Sigmoid colon (tissue), 6 donors: ENCODE measurements at regions not wholly inside any gene's neighbourhood (a gene's known extent, or its start where the extent isn't known, plus 50 kb on each side); places are given as distances from the start of the nearest gene placed in this dataset.

Experiments
- DNase-seq: peaks from one replicate; pipeline ENCODE4 v3.0.0-alpha.2; 2019
- H3K27ac ChIP-seq, 4 donors: fragments of 200-600 bp; sonication (generic); one replicate each; pipeline ENCODE4 v1.5.1; 2016 to 2019; ENCODE audit warnings: mild to moderate bottlenecking in 1 of 4
- H3K27me3 ChIP-seq, 3 donors: fragments of 200-600 bp; sonication (generic); one replicate each; pipeline ENCODE4 v1.5.1; 2019; ENCODE audit warnings: mild to moderate bottlenecking in 1 of 3
- H3K36me3 ChIP-seq, 4 donors: fragments of 200-600 bp; sonication (generic); one replicate each; pipeline ENCODE4 v1.5.1; 2016 to 2019
- H3K4me1 ChIP-seq, 4 donors: fragments of 200-600 bp; sonication (generic); one replicate each; pipeline ENCODE4 v1.5.1; 2017 to 2019
- H3K4me3 ChIP-seq, 4 donors: fragments of 200-600 bp; sonication (generic); one replicate each; pipeline ENCODE4 v1.5.1; 2017 to 2019; ENCODE audit warnings: mild to moderate bottlenecking in 2 of 4, moderate library complexity in 1 of 4
- H3K9me3 ChIP-seq, 4 donors: fragments of 200-600 bp in 3 of 4; sonication (generic) in 3 of 4; one replicate each; pipeline versions ENCODE4 v1.5.1 to v1.6.1; 2013 to 2019
- EP300 ChIP-seq, 4 donors: sonication (generic); formaldehyde crosslinking; IDR thresholded peaks; one replicate each; pipeline ENCODE4 v1.6.1; 2017; ENCODE audit warnings: antibody characterized with exemption in 4 of 4
- POLR2A ChIP-seq, 2 donors: fragments of 450-650 bp; IDR thresholded peaks; one replicate each; pipeline ENCODE4 v1.6.1; 2016; ENCODE audit warnings: antibody characterized with exemption in 2 of 2, mild to moderate bottlenecking in 2 of 2, moderate library complexity in 2 of 2
- POLR2AphosphoS5 ChIP-seq, 4 donors: sonication (generic); formaldehyde crosslinking; IDR thresholded peaks; one replicate each; pipeline ENCODE4 v1.6.1; 2017; ENCODE audit warnings: antibody characterized with exemption in 4 of 4
- whole genome bisulfite sequencing, 2 donors: extraction: QIAGEN DNeasy Blood & Tissue Kit; methylation state at CpG; one replicate each; pipeline ENCODE4 v1.1.7; 2013; 5-methylcytosine and 5-hydroxymethylcytosine counted together
- intact Hi-C: fragments of 100-400 bp; cut with DNase I; formaldehyde crosslinking; loops from one replicate; pipeline ENCODE4 v1.15.1; 2023
- TF ChIP-seq, protein P1 (sequence below), 4 experiments: fragments of 450-650 bp in 3 of 4; fragments of 200-600 bp in 1 of 4; IDR thresholded peaks; one replicate each; pipeline ENCODE4 v1.5.1; 2016 to 2019; ENCODE audit warnings: antibody characterized with exemption in 4 of 4, mild to moderate bottlenecking in 3 of 4, moderate library complexity in 2 of 4
- donor health status: healthy with polysubstance abuse.
- donor health status: healthy.

DNA sequence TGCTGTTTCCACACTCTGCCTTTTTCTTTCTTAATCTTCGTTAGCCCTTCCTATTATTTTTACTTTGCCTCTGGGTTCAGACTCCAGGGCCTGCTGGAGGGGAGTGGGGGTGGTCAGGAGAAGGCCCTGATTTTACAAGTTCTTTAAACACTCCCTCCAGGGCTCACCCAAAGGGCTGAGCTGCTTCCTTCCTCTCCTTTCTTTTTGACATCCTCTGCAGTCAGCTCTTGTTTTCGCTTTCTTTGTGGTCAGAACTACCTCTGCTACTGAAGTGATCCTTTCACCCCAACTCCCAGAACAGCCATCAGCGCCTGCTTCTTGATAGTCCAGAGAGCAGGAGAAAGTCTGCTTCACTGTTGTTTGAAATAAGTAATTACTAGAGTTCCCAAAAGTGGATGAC lies 925.7 kb downstream of the EPHA4 start:
- intact Hi-C loops: no loop called here
- no peak overlapping the region for H3K4me3 ChIP-seq
- no peaks in the 10 kb centered on the region for H3K27me3 ChIP-seq
- H3K4me1 ChIP-seq: no peaks in the 10 kb centered on the region
- H3K36me3 ChIP-seq: no peaks in the 10 kb centered on the region
- no peaks in the 10 kb centered on the region for H3K9me3 ChIP-seq
- no peak for DNase-seq
- no peak overlapping the region for H3K27ac ChIP-seq
- 58 to 87% methylated on average over 3 of the region's 3 CpGs for WGBS, 2 donors
- TF ChIP-seq POLR2A (IDR thresholded peaks at IDR 0.05): no peak
- no peak for TF ChIP-seq POLR2AphosphoS5 (IDR thresholded peaks at IDR 0.05)
- TF ChIP-seq, protein P1, sequence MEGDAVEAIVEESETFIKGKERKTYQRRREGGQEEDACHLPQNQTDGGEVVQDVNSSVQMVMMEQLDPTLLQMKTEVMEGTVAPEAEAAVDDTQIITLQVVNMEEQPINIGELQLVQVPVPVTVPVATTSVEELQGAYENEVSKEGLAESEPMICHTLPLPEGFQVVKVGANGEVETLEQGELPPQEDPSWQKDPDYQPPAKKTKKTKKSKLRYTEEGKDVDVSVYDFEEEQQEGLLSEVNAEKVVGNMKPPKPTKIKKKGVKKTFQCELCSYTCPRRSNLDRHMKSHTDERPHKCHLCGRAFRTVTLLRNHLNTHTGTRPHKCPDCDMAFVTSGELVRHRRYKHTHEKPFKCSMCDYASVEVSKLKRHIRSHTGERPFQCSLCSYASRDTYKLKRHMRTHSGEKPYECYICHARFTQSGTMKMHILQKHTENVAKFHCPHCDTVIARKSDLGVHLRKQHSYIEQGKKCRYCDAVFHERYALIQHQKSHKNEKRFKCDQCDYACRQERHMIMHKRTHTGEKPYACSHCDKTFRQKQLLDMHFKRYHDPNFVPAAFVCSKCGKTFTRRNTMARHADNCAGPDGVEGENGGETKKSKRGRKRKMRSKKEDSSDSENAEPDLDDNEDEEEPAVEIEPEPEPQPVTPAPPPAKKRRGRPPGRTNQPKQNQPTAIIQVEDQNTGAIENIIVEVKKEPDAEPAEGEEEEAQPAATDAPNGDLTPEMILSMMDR (IDR thresholded peaks at IDR 0.05): no peak
- TF ChIP-seq EP300 (IDR thresholded peaks at IDR 0.05): no peak

DNA sequence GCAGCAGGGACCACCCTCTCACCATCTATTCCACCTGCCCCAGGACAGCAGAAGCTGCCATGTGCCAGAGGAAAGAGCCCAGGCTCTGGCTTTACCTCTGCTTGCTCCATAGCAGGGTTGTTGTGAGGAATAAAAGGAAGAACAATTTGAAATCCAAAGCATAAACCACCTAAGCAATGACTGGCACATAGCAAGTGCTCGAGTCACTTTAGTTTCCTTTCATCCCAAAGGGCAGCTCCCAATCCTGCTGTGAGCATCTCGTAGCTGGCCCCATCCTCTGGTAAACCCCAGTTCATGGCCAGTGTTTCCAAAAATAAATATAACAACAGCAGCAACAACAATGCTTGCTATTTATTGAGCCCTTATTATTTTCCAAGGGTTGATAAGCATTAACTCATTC lies 923.5 kb downstream of the EPHA4 start:
- no peaks in the 10 kb centered on the region for H3K9me3 ChIP-seq
- TF ChIP-seq EP300 (IDR thresholded peaks at IDR 0.05) (no peak), POLR2AphosphoS5 (IDR thresholded peaks at IDR 0.05) (no peak), POLR2A (IDR thresholded peaks at IDR 0.05) (no peak)
- TF ChIP-seq, protein P1 (IDR thresholded peaks at IDR 0.05): no peak
- H3K27ac ChIP-seq: no peak overlapping the region
- no peaks in the 10 kb centered on the region for H3K4me1 ChIP-seq
- no peak overlapping the region for H3K4me3 ChIP-seq
- intact Hi-C loops: no loop called here
- 81 to 87% methylated on average over 2 of the region's 2 CpGs for WGBS, 2 donors
- DNase-seq: no peak
- H3K36me3 ChIP-seq: no peaks in the 10 kb centered on the region
- H3K27me3 ChIP-seq: no peaks in the 10 kb centered on the region

DNA sequence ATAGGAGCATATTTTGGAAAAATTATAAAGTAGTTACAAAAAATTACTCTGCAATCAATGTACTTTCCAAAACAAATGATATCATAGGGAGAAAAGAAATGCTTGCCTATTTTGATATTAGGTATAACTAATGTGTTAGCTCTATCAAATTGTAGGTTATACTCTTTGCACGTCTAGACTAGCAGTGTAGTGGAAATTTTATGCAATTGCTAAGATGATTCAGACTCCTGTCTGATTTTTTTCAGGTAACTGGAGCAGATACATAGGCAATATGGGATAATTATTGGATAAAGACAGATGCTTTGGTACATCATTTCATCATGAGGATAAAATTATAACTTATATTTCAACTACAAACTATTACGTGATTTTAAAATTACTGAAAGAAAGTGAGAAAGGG lies 918.3 kb downstream of the EPHA4 start:
- no peaks in the 10 kb centered on the region for H3K27me3 ChIP-seq
- no peaks in the 10 kb centered on the region for H3K4me1 ChIP-seq
- intact Hi-C loops: no loop called here
- DNase-seq: no peak
- H3K4me3 ChIP-seq: no peak overlapping the region
- H3K36me3 ChIP-seq: no peaks in the 10 kb centered on the region
- H3K9me3 ChIP-seq: no peaks in the 10 kb centered on the region
- no peak overlapping the region for H3K27ac ChIP-seq
- WGBS, 2 donors: 90 to 95% methylated on average over 2 of the region's 2 CpGs
- TF ChIP-seq POLR2AphosphoS5 (IDR thresholded peaks at IDR 0.05): no peak
- no peak for TF ChIP-seq EP300 (IDR thresholded peaks at IDR 0.05)
- no peak for TF ChIP-seq POLR2A (IDR thresholded peaks at IDR 0.05)
- TF ChIP-seq, protein P1 (IDR thresholded peaks at IDR 0.05): no peak

GRCh38 chr2:220654322-220654721 lies 917.8 kb downstream of the EPHA4 start:
- Histone ChIP-seq H3K27ac (no peak overlapping the region), H3K27me3 (no peaks in the 10 kb centered on the region), H3K4me3 (no peak overlapping the region), H3K36me3 (no peaks in the 10 kb centered on the region), H3K9me3 (no peaks in the 10 kb centered on the region), H3K4me1 (no peaks in the 10 kb centered on the region)
- no peak for TF ChIP-seq POLR2AphosphoS5 (IDR thresholded peaks at IDR 0.05)
- no peak for TF ChIP-seq POLR2A (IDR thresholded peaks at IDR 0.05)
- TF ChIP-seq EP300 (IDR thresholded peaks at IDR 0.05): no peak
- TF ChIP-seq, protein P1 (IDR thresholded peaks at IDR 0.05): no peak
- intact Hi-C loops: no loop called here
- 88 to 91% methylated on average over 3 of the region's 3 CpGs for WGBS, 2 donors
- no peak for DNase-seq
